Activated T-helper 1 cell treated with anti-CD3 and anti-CD28 coated beads, Interleukin-12 subunit alpha, Interleukin-12 subunit beta, Interleukin-2, Interleukin-4 antibody, amounts not matched to agents 30 ng/mL and 10 ng/mL and 1 ng/mL, durations not matched to agents 14 hours and 24 hours and 36 hours (primary cell): ENCODE measurements at regions not wholly inside any gene's neighbourhood (a gene's known extent, or its start where the extent isn't known, plus 50 kb on each side); places are given as distances from the start of the nearest gene placed in this dataset.
"Not testable (repeated sequence)": the region's sequence is repeated elsewhere in the genome, so short reads cannot be mapped to it uniquely, and the experiment has no call there.

Source experiments
- DNase-seq: peaks from one replicate; pipeline ENCODE4 v3.0.0; 2021; ENCODE audit warnings: low spot score
- H3K27ac Mint-ChIP-seq: one replicate; pipeline ENCODE4 v1.8.0; 2021; ENCODE audit warnings: mild to moderate bottlenecking, mixed read lengths
- H3K27me3 Mint-ChIP-seq: one replicate; pipeline ENCODE4 v1.8.0; 2022; ENCODE audit warnings: mild to moderate bottlenecking, moderate library complexity, mixed read lengths; ENCODE audit not compliant: insufficient read depth
- H3K36me3 Mint-ChIP-seq: one replicate; pipeline ENCODE4 v1.8.0; 2021; ENCODE audit warnings: low read depth, mixed read lengths
- H3K4me1 Mint-ChIP-seq: one replicate; pipeline ENCODE4 v1.8.0; 2021; ENCODE audit warnings: low read depth, mixed read lengths
- H3K4me3 Mint-ChIP-seq: one replicate; pipeline ENCODE4 v1.8.0; 2021; ENCODE audit warnings: mild to moderate bottlenecking, moderate library complexity, mixed read lengths
- H3K9me3 Mint-ChIP-seq: one replicate; pipeline ENCODE4 v1.8.0; 2021; ENCODE audit warnings: mixed read lengths
- intact Hi-C: fragments of 100-400 bp; cut with micrococcal nuclease; formaldehyde crosslinking; loops from one replicate; pipeline ENCODE4 v1.15.1; 2024

GRCh38 chr17:13813347-13814240 is 211.9 kb upstream of the HS3ST3A1 start:
- H3K27ac Mint-ChIP-seq: no peak overlapping the region
- no peak overlapping the region for H3K4me3 Mint-ChIP-seq
- no peak for DNase-seq
- no peaks in the 10 kb centered on the region for H3K4me1 Mint-ChIP-seq
- H3K36me3 Mint-ChIP-seq: peaks cover 4% of the 10 kb centered on the region
- H3K27me3 Mint-ChIP-seq: no peaks in the 10 kb centered on the region
- intact Hi-C loops: no loop called here
- peaks cover 9% of the 10 kb centered on the region for H3K9me3 Mint-ChIP-seq

DNA sequence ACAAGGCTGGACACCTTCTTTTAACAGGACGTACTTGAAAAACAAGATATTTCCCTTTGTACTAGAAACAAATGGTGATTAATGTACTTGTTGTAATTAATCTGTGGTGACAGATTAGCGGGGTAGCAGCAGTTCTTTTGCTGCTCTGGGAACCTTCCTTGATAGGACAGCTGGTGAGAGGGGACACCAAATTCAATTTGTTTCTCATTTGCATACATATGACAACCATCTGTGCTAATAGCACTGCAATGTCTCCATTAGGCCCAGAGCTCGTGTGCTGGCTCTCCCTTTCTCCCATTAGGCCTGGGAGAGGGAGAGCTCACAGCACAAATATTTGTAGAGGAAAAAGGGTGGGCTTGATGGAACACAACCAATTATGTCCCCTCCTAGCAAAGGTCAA is 221.0 kb upstream of the HS3ST3A1 start:
- no peak for DNase-seq
- H3K27me3 Mint-ChIP-seq: no peaks in the 10 kb centered on the region
- no peaks in the 10 kb centered on the region for H3K36me3 Mint-ChIP-seq
- H3K9me3 Mint-ChIP-seq: no peaks in the 10 kb centered on the region
- intact Hi-C loops: no loop called here
- H3K4me3 Mint-ChIP-seq: no peak overlapping the region
- peaks cover 7% of the 10 kb centered on the region for H3K4me1 Mint-ChIP-seq
- no peak overlapping the region for H3K27ac Mint-ChIP-seq

DNA sequence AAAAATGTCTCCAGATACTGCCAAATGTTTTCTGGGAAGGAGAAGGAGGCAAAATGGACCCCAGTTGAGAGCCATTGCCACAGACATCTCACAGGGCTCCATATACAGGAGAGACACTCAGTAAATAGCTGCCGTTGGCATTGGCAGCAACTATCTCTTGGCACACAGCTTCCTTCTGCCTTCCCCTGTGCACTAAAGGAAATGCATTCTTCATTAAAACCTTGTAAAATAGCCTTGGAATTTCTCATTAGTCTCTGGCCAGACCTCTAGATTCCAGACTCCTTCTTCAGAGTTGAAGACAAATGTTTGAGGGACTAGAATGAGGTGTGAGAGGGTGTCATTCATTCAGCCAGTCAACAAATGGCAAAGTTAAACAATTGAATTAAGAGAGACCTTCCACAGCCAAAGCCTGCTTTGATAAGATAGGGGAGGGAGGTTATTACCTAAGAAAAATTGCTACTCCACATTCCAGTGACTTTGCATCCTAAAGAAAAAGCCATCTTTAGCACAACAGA is 223.9 kb upstream of the HS3ST3A1 start:
- no peaks in the 10 kb centered on the region for H3K9me3 Mint-ChIP-seq
- H3K27me3 Mint-ChIP-seq: no peaks in the 10 kb centered on the region
- no peak for DNase-seq
- H3K4me3 Mint-ChIP-seq: no peak overlapping the region
- intact Hi-C loops: no loop called here
- H3K27ac Mint-ChIP-seq: no peak overlapping the region
- peaks cover 7% of the 10 kb centered on the region for H3K4me1 Mint-ChIP-seq
- H3K36me3 Mint-ChIP-seq: no peaks in the 10 kb centered on the region

GRCh38 chr17:13827118-13827517 is 225.4 kb upstream of the HS3ST3A1 start:
- H3K4me1 Mint-ChIP-seq: peaks cover 7% of the 10 kb centered on the region
- H3K27me3 Mint-ChIP-seq: no peaks in the 10 kb centered on the region
- no peak overlapping the region for H3K4me3 Mint-ChIP-seq
- DNase-seq: no peak
- no peaks in the 10 kb centered on the region for H3K36me3 Mint-ChIP-seq
- no peak overlapping the region for H3K27ac Mint-ChIP-seq
- intact Hi-C loops: no loop called here
- peaks cover 2% of the 10 kb centered on the region for H3K9me3 Mint-ChIP-seq

DNA sequence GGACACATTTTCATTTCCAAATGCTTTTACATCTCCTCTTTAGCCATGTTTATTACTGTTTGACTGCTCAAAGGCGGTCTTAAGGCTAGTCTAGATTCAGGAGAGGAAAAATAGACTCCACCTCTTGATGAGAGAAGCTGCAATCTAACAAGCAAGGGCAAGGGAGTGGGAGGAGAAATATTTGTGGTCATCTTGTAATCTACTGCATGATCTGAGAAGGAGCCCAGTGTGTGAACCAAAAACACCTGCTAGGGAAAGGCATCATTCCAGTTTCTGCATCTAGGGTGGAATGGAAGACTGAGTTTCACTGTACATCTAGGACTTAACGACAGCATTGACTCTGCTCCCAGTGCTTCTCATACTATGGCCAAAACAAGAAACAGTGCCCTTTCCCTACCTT is 232.2 kb upstream of the HS3ST3A1 start:
- intact Hi-C loops: no loop called here
- DNase-seq: no peak
- Mint-ChIP-seq H3K36me3 (no peaks in the 10 kb centered on the region), H3K4me1 (no peaks in the 10 kb centered on the region), H3K27ac (no peak overlapping the region), H3K9me3 (peaks cover 7% of the 10 kb centered on the region), H3K4me3 (no peak overlapping the region), H3K27me3 (no peaks in the 10 kb centered on the region)

GRCh38 chr17:13835151-13835550 is 233.4 kb upstream of the HS3ST3A1 start:
- H3K27ac Mint-ChIP-seq: no peak overlapping the region
- no peak overlapping the region for H3K4me3 Mint-ChIP-seq
- no peaks in the 10 kb centered on the region for H3K36me3 Mint-ChIP-seq
- DNase-seq: no peak
- H3K9me3 Mint-ChIP-seq: peaks cover 7% of the 10 kb centered on the region
- peaks cover 2% of the 10 kb centered on the region for H3K4me1 Mint-ChIP-seq
- intact Hi-C loops: no loop called here
- no peaks in the 10 kb centered on the region for H3K27me3 Mint-ChIP-seq

- intact Hi-C loops: no loop called here
- Mint-ChIP-seq H3K4me3 (no peak overlapping the region), H3K27me3 (no peaks in the 10 kb centered on the region), H3K27ac (no peak overlapping the region), H3K4me1 (peaks cover 8% of the 10 kb centered on the region), H3K36me3 (no peaks in the 10 kb centered on the region), H3K9me3 (peaks cover 2% of the 10 kb centered on the region)
- no peak for DNase-seq
These were observed 231.9 kb upstream of the COX10 start for GRCh38 chr17:13837417-13837816.

- no peak for DNase-seq
- Mint-ChIP-seq H3K9me3 (no peaks in the 10 kb centered on the region), H3K4me1 (peaks cover 8% of the 10 kb centered on the region), H3K36me3 (no peaks in the 10 kb centered on the region), H3K4me3 (no peak overlapping the region), H3K27ac (no peak overlapping the region), H3K27me3 (no peaks in the 10 kb centered on the region)
- intact Hi-C loops: no loop called here
These were observed 229.1 kb upstream of the COX10 start for GRCh38 chr17:13840254-13840653.

DNA sequence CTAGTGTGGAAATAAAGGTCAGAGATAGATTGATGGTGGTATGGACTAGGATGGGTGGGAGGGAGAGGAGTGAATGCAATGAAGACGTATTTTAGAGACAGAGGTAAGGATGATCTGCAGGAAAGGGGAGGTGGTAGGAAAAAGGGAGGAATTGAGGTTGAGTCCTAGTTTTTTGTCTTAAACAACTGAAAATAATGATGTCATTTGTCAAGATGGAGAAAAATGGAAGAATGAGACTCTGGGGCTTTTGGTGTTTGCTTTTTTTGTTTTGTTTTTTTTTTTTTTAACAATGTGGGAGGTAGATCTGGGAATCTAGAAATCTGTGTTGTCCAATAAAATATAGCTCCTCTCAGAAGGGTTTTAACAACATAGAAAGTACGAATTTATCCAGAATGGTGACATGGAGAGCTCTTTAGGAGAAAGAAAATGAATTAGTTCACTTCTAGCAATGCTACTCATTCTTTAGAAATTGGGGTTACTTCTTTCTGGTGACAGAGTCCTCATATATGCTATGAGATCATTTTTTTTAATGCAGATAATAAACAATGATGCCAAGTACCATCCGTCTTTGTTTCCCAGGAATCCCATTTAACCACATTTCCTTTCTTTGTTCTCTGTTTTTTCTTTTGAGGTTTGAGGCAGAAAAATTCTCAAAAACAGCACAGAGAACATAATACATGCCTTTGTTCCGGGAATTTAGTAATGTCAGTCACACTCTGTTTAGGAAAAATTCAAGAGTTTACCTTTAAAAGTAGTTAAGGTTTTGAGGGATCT is 225.3 kb upstream of the COX10 start:
- peaks cover 3% of the 10 kb centered on the region for H3K9me3 Mint-ChIP-seq

DNA sequence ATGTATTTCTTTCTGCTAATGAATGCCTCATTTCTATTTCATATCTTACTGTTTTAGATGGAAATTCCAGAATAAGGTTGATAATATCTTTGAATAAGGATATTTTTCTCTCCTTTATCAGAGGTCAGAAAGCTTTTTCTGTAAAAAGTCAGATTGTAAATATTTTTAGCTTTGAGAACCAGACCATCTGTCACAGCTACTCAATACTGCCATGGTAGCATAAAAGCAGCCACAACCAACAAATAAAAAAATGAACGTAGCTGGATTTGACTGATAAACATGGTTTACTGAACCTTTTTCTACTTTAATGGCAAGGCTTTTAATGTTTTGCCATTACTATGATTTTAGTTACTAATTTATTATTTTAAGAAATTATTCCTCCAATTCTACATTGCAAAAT is 217.4 kb upstream of the COX10 start:
- no peak overlapping the region for H3K4me3 Mint-ChIP-seq
- H3K27ac Mint-ChIP-seq: no peak overlapping the region
- no peaks in the 10 kb centered on the region for H3K4me1 Mint-ChIP-seq
- H3K36me3 Mint-ChIP-seq: peaks cover 3% of the 10 kb centered on the region
- intact Hi-C loops: no loop called here
- no peaks in the 10 kb centered on the region for H3K27me3 Mint-ChIP-seq
- H3K9me3 Mint-ChIP-seq: peaks cover 14% of the 10 kb centered on the region
- DNase-seq: no peak

More for the DNA sequence above, 225.3 kb upstream of the COX10 start:
- H3K27me3 Mint-ChIP-seq: no peaks in the 10 kb centered on the region
- intact Hi-C loops: no loop called here
- DNase-seq: no peak
- no peak overlapping the region for H3K27ac Mint-ChIP-seq
- H3K4me3 Mint-ChIP-seq: no peak overlapping the region
- no peaks in the 10 kb centered on the region for H3K36me3 Mint-ChIP-seq
- peaks cover 8% of the 10 kb centered on the region for H3K4me1 Mint-ChIP-seq

DNA sequence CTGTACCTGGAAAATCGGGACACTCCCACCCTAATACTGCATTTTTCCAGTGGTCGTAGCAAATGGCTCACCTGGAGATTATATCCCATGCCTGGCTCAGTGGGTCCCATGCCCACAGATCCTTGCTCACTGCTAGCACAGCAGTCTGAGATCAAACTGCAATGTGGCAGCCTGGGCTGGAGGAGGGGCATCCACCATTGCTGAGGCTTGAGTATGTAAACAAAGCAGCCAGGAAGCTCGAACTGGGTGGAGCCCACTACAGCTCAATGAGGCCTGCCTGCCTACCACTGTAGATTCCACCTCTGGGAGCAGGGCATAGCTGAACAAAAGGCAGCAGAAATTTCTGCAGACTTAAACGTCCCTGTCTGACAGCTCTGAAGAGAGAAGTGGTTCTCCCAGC is 213.6 kb upstream of the COX10 start:
- H3K27me3 Mint-ChIP-seq, H3K27ac Mint-ChIP-seq, H3K4me1 Mint-ChIP-seq, intact Hi-C loops, H3K4me3 Mint-ChIP-seq, DNase-seq, H3K36me3 Mint-ChIP-seq: not testable (repeated sequence)
- H3K9me3 Mint-ChIP-seq: peaks cover 26% of the 10 kb centered on the region

GRCh38 chr17:13862346-13862745 is 207.0 kb upstream of the COX10 start:
- Mint-ChIP-seq H3K27me3 (peaks cover 4% of the 10 kb centered on the region), H3K27ac (no peak overlapping the region), H3K36me3 (peaks cover 1% of the 10 kb centered on the region), H3K4me1 (no peaks in the 10 kb centered on the region), H3K9me3 (peaks cover 15% of the 10 kb centered on the region), H3K4me3 (no peak overlapping the region)
- intact Hi-C loops: no loop called here
- no peak for DNase-seq

- peaks cover 1% of the 10 kb centered on the region for H3K36me3 Mint-ChIP-seq
These were observed 205.9 kb upstream of the COX10 start for GRCh38 chr17:13863436-13863835.

More at GRCh38 chr17:13863436-13863835, 205.9 kb upstream of the COX10 start:
- peaks cover 3% of the 10 kb centered on the region for H3K27me3 Mint-ChIP-seq
- no peak for DNase-seq
- H3K9me3 Mint-ChIP-seq: peaks cover 13% of the 10 kb centered on the region
- no peaks in the 10 kb centered on the region for H3K4me1 Mint-ChIP-seq
- intact Hi-C loops: no loop called here
- no peak overlapping the region for H3K27ac Mint-ChIP-seq
- no peak overlapping the region for H3K4me3 Mint-ChIP-seq
